Activated CD4-positive, alpha-beta T cell treated with anti-CD3 and anti-CD28 coated beads, Interleukin-2, Interleukin-4, amounts not matched to agents 100 ng/mL and 50 ng/mL, durations not matched to agents 16 hours and 8 hours (primary cell): ENCODE measurements at regions not wholly inside any gene's neighbourhood (a gene's known extent, or its start where the extent isn't known, plus 50 kb on each side); places are given as distances from the start of the nearest gene placed in this dataset.
"Not testable (repeated sequence)": the region's sequence is repeated elsewhere in the genome, so short reads cannot be mapped to it uniquely, and the experiment has no call there.

Experiments
- DNase-seq: peaks from one replicate; pipeline ENCODE4 v3.0.0-alpha.2; 2020; ENCODE audit warnings: low spot score

DNA sequence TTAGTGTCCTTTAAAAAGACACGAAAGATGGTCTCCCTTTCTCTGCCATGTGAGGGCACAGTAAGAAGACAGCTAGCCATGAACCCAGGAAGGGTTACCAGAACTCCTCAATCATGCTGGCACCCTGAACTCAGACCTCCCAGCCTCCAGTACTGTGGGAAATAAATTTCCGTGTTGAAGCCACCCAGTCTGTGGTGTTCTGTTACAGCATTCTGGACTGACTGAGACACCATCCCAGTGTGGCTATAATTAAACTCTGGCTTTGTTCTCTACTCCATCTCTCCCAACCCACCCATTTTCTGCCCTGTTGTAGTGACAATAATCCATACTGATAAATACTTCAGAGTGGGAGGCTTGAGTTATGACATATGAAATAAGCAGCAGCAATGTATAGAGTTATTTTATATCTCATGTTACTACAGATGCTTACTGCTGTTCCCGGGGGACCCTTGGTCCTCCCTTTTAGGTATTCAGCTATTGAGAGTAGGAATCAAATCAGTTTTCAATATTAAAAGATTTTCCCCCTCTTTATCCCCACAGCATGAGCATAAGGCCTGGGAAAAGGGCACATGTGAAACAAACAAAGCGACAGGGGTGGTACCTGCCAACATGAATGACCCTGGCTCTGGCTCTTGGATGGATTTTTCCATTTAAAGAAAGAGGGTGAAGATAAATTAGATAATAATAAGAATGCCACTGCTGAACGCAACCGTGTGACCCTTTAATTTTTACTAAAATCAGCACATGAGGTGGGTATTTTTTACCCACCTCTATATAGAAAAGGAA, 224.3 kb upstream of the SLC35B3 start:
- no peak for DNase-seq

DNA sequence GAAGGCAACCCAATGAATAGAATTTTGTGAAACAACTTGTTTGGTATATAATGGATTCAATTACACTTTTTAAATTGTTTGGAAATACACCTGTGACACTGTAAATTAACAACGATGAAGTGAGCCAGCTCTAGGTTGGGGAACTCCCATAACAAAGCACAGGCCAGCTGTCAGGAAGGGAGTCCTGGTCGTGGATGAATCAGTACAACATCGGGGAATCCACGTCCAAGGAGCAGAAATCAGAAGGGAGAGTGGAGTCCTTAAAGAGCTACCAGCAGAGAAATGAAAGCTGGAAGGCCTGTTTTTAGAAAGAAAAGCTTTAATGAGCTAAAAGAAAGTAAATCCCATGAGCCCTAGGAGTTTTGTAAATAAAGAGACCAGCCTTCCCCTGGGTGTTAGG, 223.1 kb upstream of the SLC35B3 start:
- DNase-seq = no peak

DNA sequence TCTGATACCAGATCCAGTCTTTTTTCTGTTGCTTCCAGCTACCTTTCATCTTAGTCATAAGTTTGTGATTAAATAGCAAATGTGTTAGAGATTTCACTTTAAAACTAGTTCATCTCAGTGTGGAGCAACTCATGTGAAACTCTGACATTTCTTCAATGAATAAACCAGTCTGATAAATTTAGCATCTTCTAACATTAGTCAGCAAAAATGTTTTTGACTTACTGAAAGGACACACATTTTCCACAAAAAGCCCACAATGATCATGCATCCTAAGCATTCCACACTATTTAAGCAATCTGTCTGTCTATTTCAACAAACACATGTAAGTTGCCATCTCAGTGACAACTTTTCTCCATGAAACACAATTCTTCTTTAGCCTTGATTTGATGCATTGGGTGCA, 222.2 kb upstream of the SLC35B3 start:
- DNase-seq = no peak

DNA sequence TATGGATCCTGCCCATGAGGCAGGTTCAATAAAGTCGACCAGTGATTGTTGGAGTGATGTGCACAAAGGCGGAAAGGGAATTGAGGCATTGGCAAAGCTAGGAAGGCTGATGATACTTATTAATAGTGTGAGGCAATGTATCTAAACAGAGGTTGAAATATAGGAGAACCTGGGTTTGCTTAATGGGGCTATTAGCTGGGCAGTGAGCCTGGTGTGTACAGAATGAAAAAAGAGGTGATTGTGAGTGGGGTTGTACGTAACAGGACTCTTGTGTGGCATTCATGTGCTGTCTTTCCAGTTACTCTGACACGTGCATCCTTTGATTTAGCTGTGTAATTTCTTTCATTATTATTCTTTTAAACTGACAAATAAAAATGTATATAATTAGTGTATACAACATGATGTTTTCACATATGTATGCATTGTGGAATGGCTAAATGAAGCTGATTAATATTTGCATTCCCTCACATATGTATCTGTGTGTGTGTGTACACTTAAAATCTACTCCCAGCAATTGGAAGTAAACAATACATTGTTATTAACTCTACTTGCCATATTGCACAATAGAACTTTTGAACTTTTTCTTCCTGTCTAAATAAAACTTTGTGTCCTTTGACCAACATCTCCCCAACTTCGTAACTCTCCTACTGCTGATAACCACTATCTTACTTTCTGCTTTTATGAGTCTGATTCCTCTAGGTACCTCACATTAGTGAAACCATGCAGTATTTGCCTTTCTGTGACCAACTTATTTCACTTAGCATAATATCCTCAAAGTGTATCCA, 220.5 kb upstream of the SLC35B3 start:
- no peak for DNase-seq

DNA sequence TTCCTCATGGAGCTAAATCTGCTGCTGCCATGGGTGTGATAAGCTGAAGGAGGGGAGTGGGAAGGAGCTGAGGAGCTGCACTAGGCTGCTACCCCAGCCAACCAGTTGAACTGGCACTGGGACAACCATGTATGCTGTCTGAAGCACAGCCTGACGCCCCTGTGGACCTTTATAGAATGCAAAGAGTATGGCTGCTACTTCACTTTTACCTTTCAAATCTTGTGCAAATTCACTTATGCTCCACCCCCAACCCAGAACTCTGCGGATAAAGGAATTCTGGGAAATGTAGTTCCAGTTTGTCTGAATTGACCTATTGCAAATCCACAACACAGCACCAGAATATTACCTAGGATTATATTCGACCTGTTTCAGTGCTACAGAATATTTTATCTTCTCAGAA, 217.4 kb upstream of the SLC35B3 start:
- DNase-seq = no peak

DNA sequence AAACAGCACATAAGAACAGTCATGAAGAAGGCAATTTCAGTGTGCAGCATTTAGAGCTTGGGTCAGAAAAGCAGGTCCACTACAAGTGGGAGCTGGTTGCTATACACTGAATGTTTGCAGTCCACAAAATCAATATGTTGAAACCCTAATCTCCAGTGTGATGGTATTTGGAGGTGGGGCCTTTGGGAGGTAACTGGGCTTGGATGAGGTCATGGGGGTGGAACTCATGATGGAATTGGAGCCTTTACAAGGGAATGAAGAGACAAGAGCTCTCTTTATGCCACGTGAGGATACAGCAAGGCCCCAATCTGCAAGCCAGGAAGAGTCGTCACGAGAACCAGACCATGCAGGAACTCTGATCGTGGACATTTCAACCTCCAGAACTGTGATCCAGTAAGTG, 216.7 kb upstream of the SLC35B3 start:
- DNase-seq = no peak

DNA sequence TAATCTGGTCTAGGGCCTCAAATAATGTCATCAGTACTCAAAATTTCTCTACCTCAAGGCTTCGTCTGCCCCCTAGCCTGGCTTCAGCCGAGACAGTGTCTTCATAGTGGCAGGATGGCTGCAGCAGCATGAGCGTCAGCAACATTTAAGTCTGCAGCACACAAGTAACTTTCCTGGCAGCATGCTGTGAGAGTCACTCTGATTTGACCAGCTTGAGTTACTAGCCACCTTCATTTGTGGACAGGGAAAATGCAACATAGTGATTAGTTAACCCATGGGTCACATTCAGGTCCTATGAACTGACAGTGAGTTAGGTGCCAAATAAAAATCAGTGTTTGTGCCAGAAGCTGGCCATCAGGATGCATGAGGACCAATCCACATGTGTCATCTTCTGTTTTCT, 209.9 kb upstream of the SLC35B3 start:
- no peak for DNase-seq

DNA sequence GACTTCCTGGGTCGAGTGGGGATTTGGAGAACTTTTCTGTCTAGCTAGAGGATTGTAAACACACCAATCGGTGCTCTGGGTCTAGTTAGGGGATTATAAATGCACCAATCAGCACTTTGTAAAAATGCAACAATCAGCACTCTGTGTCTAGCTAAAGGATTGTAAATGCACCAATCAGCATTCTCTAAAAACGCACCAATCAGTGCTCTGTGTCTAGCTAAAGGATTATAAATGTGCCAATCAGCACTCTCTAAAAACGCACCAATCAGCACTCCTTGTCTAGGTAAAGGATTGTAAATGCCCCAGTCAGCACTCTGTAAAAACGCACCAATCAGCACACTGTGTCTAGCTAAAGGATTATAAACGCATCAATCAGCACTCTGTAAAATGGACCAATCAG, 209.0 kb upstream of the SLC35B3 start:
- DNase-seq = no peak

DNA sequence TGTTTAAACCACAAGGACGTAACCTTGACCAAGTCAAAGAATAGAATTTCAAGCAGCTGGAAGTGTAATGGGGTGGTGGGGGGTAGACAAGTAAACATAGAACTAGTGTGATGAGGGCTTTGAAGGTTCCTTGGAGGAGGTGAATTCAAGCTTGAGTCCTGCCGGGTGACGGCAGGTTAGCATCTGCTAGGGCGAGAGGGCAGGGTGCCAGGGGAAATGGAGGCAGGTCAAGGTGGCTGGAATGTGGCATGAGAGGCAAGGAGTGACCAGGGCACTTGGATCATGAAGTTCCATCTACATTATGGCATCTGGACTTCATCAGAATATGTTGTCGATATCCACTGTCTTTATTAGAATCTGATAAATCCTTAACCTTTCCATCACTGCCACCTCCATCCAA, 207.5 kb upstream of the SLC35B3 start:
- no peak for DNase-seq

DNA sequence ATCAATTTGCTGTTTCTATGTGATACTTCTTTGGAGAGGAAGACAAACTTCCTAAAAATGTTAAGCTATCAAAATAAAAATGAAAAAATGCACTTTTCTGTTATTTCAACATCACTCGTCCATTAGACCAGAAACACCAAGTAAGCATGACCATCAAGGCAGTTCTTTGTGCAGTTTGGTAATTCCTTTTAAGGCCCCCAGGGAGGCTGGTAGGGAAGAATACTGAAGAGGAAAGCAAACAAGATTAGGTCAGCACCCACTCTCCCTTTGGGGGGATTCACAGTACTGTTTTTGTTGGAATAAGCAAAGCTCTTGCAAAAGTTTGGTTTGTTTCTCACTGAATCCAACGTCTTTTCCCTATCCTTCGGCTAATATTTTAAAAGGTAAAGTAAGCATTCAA, 206.8 kb upstream of the SLC35B3 start:
- no peak for DNase-seq

DNA sequence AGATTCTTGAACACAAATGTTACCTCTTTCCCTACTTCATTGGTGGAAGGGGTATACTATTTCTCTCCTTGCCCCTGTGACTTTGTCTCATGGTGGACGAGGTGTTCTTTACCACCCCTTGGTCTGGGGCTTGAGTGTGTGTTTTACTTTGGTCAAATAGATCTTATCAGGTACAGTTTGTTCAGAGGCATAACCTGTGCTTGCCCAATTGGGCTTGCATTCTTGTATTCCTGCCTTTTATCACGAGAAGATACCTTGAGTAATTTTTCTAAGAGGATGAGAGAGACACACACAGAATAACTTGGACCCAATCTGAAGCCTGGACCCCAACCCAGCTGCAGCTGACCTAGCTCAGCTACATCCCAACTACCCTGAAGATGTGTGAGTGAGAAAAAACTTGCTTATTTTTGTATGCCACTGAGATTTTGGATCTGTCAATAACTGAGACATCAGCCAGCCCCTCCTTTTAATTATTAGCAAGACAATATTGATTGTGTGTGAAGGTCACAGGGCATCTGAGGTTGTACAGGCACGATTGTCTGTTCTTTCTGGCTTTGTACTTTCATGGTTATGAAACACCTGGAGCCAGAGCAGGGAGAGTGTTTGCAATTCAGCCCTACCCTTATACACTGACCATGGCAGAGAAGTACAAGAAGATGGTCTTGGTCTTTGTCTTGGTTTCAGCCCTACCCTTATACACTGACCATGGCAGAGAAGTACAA, 204.7 kb upstream of the SLC35B3 start:
- no peak for DNase-seq

DNA sequence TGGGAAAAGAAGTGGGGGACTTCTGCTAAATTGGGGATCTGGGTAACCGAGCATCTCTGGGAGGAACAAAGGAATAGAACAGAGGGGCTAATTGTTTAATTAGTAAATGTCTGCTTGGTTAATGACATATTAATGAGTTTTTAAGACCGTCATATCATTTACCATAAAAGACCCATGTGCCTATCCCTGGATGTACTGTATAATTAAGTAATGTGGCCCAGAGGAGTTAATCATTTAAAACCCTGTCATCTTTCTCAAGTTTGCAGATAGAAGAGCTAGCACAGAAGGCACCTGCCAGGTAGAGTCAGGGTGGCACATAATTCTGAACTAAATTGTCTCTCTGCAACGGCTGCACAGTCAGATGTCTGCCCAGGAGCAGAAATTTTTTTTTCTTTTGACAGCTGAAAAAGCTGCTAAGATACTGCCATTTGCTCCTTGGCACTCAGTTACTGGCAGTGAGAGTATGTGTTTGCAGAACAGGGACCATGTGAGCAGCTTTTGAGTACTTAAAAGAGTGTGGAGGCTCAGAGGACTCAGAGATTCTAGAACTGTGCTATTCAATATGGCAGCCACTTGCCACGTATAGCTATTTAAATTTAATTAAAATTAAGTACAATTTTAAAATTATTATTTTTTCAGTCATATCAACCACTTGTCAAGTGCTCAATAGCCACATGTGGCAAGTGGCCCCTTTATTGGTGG, 202.7 kb upstream of the SLC35B3 start:
- no peak for DNase-seq

DNA sequence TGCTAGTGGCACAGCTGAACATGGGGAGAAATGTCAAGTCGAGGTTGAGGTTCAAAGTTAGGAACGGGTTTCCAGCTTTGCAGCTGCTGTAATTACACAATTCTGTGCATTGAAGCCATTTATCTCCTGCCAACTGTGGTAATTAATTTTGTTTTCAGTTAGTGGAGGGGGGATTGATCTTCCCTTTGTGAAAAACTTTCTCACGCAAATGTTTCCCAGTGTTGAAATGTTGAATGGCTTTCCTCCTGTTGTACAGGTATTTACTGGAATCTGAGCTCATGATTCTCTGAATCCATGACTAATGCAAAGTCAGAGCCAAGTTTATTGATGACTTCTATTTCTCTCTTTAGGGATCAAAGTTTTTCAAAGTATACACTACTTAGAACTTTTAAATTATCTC, 198.4 kb upstream of the SLC35B3 start:
- no peak for DNase-seq

DNA sequence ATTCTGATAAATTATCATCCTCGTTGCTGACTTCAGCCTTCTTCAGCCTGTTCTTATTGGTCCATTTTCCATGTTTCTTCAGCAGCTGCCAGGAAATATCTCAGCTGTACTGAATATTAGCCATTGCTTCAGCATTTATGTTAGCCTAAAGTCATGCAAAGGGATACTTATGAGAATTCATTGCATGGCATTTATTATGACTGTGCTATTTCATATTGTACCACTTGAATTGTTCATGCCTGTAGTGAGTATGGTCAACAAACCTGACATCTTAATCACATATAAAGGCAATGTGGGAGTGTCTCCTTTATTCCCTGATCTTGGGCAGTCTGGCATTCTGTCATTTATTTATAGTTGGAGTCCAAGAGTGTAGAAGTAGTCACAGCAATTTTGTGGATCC, 193.4 kb upstream of the SLC35B3 start:
- no peak for DNase-seq

DNA sequence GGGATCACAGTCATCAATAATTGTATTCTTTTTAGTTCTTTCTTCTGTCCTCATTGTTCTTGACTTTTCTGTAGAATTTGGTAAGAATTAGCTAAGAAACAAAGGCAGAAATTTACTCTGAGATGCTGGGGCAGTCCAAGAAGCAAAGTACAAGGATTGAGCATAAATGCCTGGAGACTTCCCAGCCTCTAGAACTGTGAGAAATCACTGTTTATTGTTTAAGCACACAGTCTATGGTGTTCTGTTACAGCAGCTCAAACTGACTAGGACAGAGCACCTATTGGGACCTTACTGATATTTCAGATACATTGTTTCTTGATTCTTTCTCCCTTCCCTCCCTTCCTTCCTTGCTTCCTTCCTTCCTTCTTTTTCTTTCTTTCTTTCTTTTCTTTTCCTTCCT, 192.7 kb upstream of the SLC35B3 start:
- no peak for DNase-seq

DNA sequence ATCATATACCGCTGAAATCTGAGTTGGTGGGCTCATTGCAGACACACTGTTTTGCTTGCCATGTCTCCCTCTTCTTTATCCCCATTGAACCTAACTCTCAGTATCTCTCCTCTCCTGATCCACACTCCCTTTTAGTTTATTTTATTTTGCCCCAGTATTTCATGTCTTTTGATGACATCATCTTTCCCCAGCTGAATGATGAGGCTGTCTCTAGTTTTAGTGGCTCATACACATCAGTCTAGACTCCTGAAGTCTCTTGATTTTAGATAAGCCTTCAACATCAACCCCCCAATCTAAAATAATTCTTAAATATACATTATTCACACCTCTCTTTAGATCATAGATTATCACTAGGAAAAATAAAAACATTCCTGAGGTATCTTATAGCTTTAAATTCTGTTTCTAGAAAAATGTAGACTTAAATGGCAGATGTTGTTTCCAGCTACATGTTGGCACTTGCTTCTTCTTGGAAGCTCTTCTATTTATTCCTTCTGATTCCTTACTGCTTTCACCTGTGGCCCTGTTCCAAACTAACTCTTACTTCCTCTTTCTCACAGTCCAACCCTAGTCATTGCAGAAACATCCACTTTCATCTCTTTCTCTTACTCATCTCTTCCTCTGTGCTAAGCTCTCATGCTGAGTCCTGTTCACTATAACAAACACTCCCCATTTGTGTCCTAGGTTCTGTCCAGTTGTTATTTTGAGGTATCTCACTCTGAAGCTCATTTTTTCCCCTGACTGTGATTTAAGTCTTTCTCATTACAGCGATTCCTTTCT, 191.9 kb upstream of the SLC35B3 start:
- no peak for DNase-seq

DNA sequence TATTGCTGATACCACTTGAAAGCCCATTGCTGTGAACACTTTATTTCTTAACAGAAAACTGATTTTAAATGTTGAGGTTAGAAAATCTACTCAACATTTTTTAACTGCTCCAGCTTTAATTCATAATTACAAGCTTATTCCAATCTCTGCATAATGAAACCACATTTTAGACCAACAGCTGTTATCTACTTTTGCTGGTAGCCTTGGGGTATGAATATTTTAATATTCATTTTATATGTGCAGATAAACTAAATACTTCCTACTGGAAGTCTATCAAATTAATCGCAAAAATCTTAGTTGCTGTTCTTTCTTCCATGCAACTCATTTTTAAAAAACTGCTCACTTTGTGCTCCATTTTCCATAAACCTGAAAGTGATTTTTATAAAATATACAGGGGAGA, 189.3 kb upstream of the SLC35B3 start:
- no peak for DNase-seq

DNA sequence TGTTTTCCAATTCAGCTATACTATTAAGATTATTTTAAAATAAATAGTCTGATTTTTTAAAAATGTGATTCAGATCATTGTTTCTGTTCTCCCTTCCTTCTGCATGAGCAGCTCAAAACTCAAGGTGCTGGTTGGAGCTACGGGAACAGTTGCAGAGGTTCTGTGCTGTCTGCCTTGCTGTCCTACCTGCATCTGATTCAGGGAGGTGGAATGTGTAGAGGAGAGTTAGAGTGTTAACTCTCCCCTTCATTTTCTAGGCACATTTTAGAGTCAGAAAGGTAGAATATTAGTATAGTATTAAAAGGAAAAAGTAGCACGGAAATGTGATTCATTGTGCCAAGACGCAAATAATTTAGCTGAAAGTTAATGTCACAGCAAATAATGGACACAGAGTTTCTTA, 188.1 kb upstream of the SLC35B3 start:
- no peak for DNase-seq

DNA sequence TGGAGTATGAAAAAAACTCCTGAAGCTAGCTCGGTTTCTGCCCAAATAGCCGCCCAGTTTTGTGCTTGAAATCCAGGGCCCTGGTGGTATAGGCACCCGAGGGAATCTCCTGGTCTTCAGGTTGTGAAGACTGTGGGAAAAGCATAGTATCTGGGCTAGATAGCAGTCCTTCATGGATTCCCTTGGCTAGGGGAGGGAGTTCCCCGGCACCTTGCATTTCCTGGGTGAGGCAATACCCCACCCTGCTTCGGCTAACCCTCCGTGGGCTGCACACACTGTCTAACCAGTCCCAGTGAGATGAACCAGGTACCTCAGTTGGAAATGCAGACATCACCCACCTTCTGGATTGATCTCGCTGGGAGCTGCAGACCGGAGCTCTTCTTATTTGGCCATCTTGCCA, 184.5 kb upstream of the SLC35B3 start:
- no peak for DNase-seq

DNA sequence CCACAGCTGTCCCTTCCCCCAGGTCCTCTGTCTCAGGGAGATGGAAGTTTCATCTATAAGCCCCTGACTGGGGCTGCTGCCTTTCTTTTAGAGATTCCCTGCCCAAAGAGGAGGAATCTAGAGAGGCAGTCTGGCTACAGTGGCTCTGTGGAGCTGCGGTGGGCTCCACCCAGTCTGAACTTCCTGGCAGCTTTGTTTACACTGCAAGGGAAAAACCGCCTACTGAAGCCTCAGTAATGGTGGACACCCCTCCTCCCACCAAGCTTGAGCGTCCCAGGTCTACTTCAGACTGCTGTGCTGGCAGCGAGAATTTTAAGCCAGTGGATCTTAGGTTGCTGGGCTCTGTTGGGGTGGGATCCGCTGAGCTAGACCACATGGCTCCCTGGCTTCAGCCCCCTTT, 184.1 kb upstream of the SLC35B3 start:
- not testable (repeated sequence) for DNase-seq

DNA sequence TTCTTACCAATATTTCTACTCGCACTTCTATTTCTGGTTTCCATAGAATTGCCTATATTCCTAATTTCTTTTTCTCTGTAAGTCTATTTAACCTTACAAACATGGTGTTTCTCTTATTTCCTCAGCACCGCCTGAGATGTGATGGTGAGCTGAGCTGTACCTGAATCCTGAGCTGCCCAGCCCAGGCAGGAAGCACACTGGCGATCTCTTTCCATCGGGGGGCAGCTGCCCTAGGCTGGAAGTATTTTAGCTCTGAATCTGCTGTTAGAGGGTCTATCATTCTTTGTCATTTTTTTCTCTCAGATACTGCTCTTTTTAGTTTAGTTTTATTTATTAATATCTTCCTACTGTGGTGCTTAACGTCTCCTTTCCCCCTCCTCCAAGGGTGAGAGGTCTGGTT, 173.4 kb upstream of the SLC35B3 start:
- DNase-seq = no peak
